HG03575 (cell line): ENCODE measurements at regions not wholly inside any gene's neighbourhood (a gene's known extent, or its start where the extent isn't known, plus 50 kb on each side); places are given as distances from the start of the nearest gene placed in this dataset.

Source experiments
- ATAC-seq: cut with Tn5 transposase; IDR thresholded peaks from one replicate; pipeline ENCODE4 v1.9.1; 2021; ENCODE audit not compliant: unreplicated experiment, insufficient number of reproducible peaks, low FRiP score; ENCODE audit errors: extremely low read depth

DNA sequence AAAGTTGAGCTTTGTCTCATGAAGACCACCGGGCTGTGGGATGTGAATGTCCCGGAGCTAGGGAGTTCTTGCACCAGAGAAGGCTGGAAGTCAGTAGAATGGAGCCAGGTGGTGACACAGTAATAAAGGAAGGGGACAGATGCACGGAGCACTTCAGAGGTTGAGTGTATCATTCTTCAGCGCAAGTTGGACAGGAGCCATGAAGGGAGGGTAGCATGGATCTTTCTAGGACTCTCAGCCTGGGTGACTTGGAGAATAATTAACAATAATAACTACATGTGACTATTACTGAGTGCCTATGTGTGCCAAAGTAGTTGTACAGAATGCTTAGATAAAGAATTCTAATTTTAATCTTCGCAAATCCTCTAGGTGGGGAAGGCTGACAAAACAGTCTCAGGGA, 258.7 kb upstream of the AJAP1 start:
- ATAC-seq, result no peak

- no peak for ATAC-seq
Measured at GRCh38 chr1:4396551-4396950, 257.9 kb upstream of the AJAP1 start.

- ATAC-seq, result no peak
Measured at GRCh38 chr1:4397196-4397595, 257.2 kb upstream of the AJAP1 start.

DNA sequence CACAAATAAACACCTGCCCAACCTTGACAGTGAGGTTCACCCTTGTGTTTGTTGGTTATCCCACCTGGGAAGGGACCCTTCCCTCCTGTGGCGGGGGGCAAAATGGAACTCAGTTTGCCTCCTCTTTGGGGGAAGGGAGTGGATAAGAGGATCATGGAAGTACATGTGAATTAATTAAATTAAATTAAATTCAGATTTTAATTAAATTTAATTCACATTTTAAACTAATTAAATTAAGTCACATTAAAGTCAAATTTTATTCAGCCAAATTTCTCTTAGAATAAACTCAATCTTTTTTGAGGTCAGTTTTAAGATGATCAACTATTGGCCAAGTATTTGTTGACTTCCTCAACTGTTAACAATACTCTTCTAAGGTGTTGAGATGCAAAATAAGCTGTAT, 252.4 kb upstream of the AJAP1 start:
- ATAC-seq, result no peak

GRCh38 chr1:4404854-4405590, 249.4 kb upstream of the AJAP1 start:
- no peak for ATAC-seq

DNA sequence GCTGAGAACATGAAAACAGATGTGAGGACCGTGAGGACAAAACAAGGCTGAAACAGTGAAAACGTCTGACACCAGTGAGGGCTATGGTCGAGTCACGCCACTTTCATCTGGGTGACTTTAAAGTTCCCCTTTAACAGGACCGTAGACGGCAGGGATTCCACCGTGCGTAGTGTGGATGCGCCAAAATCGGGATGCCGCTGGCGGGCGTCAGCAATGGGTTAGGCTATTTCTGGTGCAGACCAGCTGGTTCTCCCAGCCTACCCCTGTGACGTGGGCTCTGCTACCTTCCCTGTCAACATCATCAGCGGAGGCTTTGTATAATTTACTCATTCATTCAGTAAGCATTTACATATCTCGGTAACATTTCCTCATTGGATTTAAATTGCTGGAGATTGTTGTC, 246.6 kb upstream of the AJAP1 start:
- ATAC-seq, result no peak

GRCh38 chr1:4408380-4408779, 246.0 kb upstream of the AJAP1 start:
- ATAC-seq, result no peak

DNA sequence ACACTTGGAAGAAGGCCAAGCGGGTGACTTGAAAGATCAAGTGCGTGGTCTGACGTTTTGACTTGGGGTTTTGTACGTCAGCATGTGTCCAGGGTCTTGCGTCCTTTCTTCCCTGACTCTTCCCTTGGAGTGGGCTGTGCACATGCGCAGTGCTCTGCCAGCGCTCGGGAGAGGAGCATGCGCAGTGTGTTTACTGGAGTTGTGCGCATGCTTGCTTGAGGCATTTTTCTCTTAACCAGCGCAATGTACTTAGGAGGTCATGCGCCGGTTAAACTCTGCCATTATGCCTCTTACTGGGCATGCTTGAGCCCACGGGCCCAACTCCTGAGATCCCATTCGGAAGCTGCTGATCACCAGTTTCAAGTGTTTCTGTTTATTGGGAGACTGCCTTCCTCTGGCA, 242.5 kb upstream of the AJAP1 start:
- ATAC-seq, result no peak

- no peak for ATAC-seq
Measured at GRCh38 chr1:4415476-4415875, 238.9 kb upstream of the AJAP1 start.

- no peak for ATAC-seq
Measured at GRCh38 chr1:4416189-4416588, 238.2 kb upstream of the AJAP1 start.

DNA sequence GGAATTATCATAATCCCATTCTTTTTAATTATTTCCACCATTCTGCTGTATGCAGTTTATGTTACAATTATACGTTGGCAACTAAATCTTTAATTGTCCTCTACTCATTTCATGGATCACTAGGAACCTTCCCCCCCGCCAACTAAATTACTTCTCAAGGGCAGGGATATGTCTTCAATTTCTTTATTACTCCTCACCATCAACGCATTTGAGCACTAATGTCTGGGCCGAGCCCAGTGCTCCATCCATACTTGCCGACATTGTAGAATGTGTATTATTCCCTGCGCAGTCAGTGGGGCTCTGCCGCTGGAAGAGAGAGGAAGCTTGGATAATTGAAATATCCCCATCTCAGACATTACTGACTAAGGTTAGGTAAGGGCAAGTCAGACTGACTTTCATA, 236.4 kb upstream of the AJAP1 start:
- ATAC-seq, result no peak

- ATAC-seq, result no peak
Measured at GRCh38 chr1:4421986-4422385, 232.4 kb upstream of the AJAP1 start.

- ATAC-seq, result no peak
Measured at GRCh38 chr1:4422504-4423289, 231.7 kb upstream of the AJAP1 start.

- ATAC-seq, result no peak
Measured at GRCh38 chr1:4424254-4424653, 230.2 kb upstream of the AJAP1 start.

DNA sequence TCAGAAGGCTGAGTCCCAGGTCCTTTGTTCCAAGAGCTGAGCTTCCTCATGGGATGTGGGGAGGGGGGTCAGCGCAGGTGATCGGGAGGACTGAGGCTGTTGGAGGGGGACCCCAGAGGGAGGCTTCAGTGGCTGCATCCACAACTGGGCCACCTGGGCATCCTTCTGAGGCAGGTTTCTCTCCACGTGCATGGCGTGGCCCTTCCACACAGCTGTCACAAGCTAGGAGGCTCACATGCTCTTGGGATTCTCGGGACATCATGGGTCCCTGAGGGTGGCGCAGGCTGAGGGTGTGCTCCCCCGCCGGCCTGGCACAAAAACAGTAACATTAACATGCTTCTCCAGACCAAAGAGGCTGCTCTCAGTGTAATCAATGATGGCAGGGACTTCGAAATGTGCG, 229.6 kb upstream of the AJAP1 start:
- ATAC-seq, result no peak

- no peak for ATAC-seq
Measured at GRCh38 chr1:4425892-4426291, 228.5 kb upstream of the AJAP1 start.

DNA sequence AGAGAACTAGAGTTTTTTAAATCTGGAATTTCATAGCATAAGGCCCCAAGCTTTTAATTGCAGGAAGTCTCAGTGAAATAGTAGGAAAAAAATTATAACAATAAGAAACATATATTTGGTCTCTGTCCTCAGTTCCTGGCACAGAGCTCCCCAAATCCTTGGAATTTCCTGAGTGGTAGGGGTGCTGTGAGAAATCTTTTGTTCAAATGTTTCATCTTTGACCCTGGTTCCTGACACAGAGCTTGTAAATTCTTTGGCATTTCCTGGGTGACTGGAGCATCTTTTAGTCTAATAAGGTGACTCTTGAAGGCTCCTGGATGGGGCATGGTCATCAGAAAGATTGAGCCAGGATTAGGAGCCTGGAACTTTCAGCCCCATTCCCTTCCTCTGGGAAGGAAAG, 225.7 kb upstream of the AJAP1 start:
- ATAC-seq, result no peak

DNA sequence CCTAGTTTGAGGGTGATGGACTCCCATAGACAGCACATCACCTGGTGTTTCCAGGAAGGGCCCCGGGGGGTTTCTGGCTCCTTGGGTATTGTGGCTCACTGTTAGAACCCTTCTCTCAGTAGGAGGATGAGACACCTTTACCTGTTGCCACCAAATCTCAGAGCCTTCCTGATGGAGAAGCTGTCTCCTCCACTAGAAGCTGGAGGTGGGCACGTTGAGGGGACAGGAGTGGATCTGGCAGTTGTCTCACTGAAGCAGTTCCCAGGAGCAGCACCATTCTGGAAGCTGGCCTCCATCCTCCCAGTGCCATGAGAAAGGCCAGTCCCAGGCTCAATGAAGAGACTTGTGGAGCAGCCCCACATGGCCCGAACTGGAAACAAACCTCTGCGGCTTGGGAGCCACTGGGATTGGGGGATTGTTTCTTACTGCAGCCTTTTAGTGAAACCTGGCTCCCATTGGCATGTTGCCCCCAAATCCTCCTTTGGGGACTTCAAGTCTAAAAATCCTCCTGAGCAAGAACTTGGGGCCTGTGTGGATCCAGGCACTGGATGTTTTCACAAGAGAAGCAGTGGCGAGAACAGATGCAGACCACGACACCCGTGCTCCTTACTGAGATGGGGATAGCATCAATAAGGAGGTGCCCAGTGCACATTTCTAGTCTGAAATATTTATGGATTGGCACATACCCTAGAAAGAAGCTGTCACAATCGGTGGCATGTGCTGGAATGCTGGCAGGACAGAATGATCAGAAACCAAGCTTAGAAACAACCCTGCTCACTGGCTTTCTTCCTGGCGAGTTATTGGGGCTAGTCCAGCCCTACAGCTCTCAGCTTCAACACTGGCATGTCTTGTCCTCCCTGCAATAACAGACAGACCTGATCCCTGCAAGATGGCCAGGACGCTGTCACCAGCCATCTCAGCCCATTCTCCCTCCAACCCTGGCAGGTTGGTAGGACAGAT, 223.7 kb upstream of the AJAP1 start:
- no peak for ATAC-seq

DNA sequence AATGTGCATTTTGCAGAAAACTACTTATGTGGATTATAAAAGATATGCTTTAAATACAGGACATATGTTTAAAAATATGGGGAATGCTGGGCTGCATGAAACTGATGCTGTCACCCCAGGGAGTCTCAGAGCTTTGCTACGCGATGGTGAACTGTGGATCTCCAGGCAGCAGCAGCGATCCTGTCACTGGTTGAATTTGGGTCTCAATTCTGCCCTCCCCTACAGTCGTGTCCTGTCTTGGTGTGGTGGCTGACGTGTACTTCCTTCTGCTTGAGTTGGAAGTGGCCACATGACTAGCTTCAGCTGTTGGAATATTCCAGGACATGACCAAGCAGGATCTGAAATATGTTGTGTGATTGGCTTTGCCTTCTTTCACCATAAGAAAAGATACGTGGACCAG, 222.9 kb upstream of the AJAP1 start:
- no peak for ATAC-seq

DNA sequence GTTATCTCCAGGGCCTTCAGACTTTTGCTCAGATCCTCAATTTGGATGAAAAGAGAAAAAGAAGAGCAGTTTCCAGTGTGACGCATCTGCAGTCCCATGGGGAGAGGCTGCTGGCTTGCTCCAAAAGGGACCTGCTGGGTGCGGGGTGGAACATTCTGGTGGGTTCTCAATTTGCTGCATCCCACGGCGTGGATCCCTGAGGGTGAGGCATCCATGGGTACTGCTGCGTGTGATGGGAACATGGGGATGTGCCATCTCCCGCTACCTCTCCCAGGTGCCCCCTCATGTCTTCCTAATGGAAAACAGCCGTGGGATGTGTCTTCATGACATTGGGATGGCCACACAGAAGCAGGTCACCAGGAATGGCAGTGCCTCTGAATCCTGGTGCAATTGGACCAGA, 221.3 kb upstream of the AJAP1 start:
- no peak for ATAC-seq
